ENCODE measurements at regions not wholly inside any gene's neighbourhood (a gene's known extent, or its start where the extent isn't known, plus 50 kb on each side); places are given as distances from the start of the nearest gene placed in this dataset.

- TF ChIP-seq CTCF (IDR thresholded peaks at IDR 0.05) (no peak), POLR2A (IDR thresholded peaks at IDR 0.05) (no peak)
- DNase-seq, result no peak
- Histone ChIP-seq H3K36me3 (no peaks in the 10 kb centered on the region), H3K27ac (no peak overlapping the region), H3K4me1 (no peaks in the 10 kb centered on the region), H3K4me3 (no peak overlapping the region), H3K27me3 (no peaks in the 10 kb centered on the region), H3K9me3 (no peaks in the 10 kb centered on the region)
Observed at GRCh38 chr2:53445383-53446070, 322.1 kb upstream of the CHAC2 start.

- H3K27me3 ChIP-seq, result no peaks in the 10 kb centered on the region
- TF ChIP-seq POLR2A (IDR thresholded peaks at IDR 0.05), result no peak
- no peak for TF ChIP-seq CTCF (IDR thresholded peaks at IDR 0.05)
- no peak overlapping the region for H3K27ac ChIP-seq
- H3K9me3 ChIP-seq, result no peaks in the 10 kb centered on the region
- H3K4me1 ChIP-seq, result no peaks in the 10 kb centered on the region
- no peak overlapping the region for H3K4me3 ChIP-seq
- no peak for DNase-seq
- no peaks in the 10 kb centered on the region for H3K36me3 ChIP-seq
Observed at GRCh38 chr2:53442783-53443182, 324.8 kb upstream of the CHAC2 start.

GRCh38 chr2:53442093-53442492 lies 325.5 kb upstream of the CHAC2 start:
- no peak for DNase-seq
- Histone ChIP-seq H3K27me3 (no peaks in the 10 kb centered on the region), H3K36me3 (no peaks in the 10 kb centered on the region), H3K27ac (no peak overlapping the region), H3K9me3 (no peaks in the 10 kb centered on the region), H3K4me1 (no peaks in the 10 kb centered on the region), H3K4me3 (no peak overlapping the region)
- TF ChIP-seq POLR2A (IDR thresholded peaks at IDR 0.05) (no peak), CTCF (IDR thresholded peaks at IDR 0.05) (no peak)

- H3K27ac ChIP-seq, result no peak overlapping the region
- no peaks in the 10 kb centered on the region for H3K4me1 ChIP-seq
- no peak overlapping the region for H3K4me3 ChIP-seq
- H3K36me3 ChIP-seq, result no peaks in the 10 kb centered on the region
- TF ChIP-seq CTCF (IDR thresholded peaks at IDR 0.05), result no peak
- TF ChIP-seq POLR2A (IDR thresholded peaks at IDR 0.05), result no peak
- DNase-seq, result no peak
- H3K9me3 ChIP-seq, result no peaks in the 10 kb centered on the region
- no peaks in the 10 kb centered on the region for H3K27me3 ChIP-seq
Observed at GRCh38 chr2:53438692-53439091, 328.9 kb upstream of the CHAC2 start.

GRCh38 chr2:53438100-53438499 lies 329.5 kb upstream of the CHAC2 start:
- Histone ChIP-seq H3K9me3 (no peaks in the 10 kb centered on the region), H3K4me1 (no peaks in the 10 kb centered on the region), H3K27ac (no peak overlapping the region), H3K36me3 (no peaks in the 10 kb centered on the region), H3K4me3 (no peak overlapping the region), H3K27me3 (no peaks in the 10 kb centered on the region)
- TF ChIP-seq POLR2A (IDR thresholded peaks at IDR 0.05) (no peak), CTCF (IDR thresholded peaks at IDR 0.05) (no peak)
- DNase-seq, result no peak

- Histone ChIP-seq H3K27me3 (no peaks in the 10 kb centered on the region), H3K4me3 (no peak overlapping the region), H3K4me1 (no peaks in the 10 kb centered on the region), H3K36me3 (no peaks in the 10 kb centered on the region), H3K27ac (no peak overlapping the region), H3K9me3 (no peaks in the 10 kb centered on the region)
- DNase-seq, result no peak
- TF ChIP-seq CTCF (IDR thresholded peaks at IDR 0.05) (no peak), POLR2A (IDR thresholded peaks at IDR 0.05) (no peak)
Observed at GRCh38 chr2:53437371-53437770, 330.2 kb upstream of the CHAC2 start.

Data from Peyer's patch (tissue), 4 donors.